ENCODE measurements at regions not wholly inside any gene's neighbourhood (a gene's known extent, or its start where the extent isn't known, plus 50 kb on each side); places are given as distances from the start of the nearest gene placed in this dataset.

- Histone ChIP-seq H3K9me2 (ENCODE audit: insufficient read depth) (no peaks in the 10 kb centered on the region), H3K4me1 (ENCODE audit: insufficient read depth) (no peaks in the 10 kb centered on the region), H3K27ac (ENCODE audit: low read depth) (no peak overlapping the region), H3K4me3 (no peak overlapping the region), H3F3A (replicated peaks; ENCODE audit: low read depth) (0 out of 2 replicates have a peak, but pooled peaks cover 4% of the 10 kb centered on the region), H2AFZ (no peak overlapping the region), H3K4me2 (no peak overlapping the region), H3K36me3 (ENCODE audit: insufficient read depth) (peaks cover 4% of the 10 kb centered on the region; the same call in 1 of the 2 replicates), H4K20me1 (replicated peaks; ENCODE audit: insufficient read depth) (no peaks in the 10 kb centered on the region), H3K79me2 (replicated peaks; ENCODE audit: insufficient read depth) (no peaks in the 10 kb centered on the region), H3K27me3 (ENCODE audit: insufficient read depth) (no peaks in the 10 kb centered on the region)
- DNase-seq (ENCODE audit: low spot score) (no peak), ATAC-seq (no peak)
- Mint-ChIP-seq H3K27ac (no peak overlapping the region), H3K4me1 (peaks cover 15% of the 10 kb centered on the region), H3K27me3 (ENCODE audit: insufficient read depth, low read depth, poor library complexity) (peaks cover 7% of the 10 kb centered on the region), H3K9me3 (peaks cover 19% of the 10 kb centered on the region; the same call in 2 of the 3 replicates), H3K36me3 (ENCODE audit: low read depth) (no peaks in the 10 kb centered on the region; the same call in 2 of the 3 replicates), H3K4me3 (no peak overlapping the region)
- no peak for TF ChIP-seq EZH2 (IDR thresholded peaks at IDR 0.05; ENCODE audit: low read depth, unreplicated experiment)
- no peak for TF ChIP-seq ZNF114 (CRISPR knock-in tag; IDR thresholded peaks at IDR 0.05)
- TF ChIP-seq REST (IDR thresholded peaks at IDR 0.05; ENCODE audit: unreplicated experiment): no peak
- no peak for TF ChIP-seq JUNB (IDR thresholded peaks at IDR 0.05; ENCODE audit: unreplicated experiment)
- TF ChIP-seq ETS1 (IDR thresholded peaks at IDR 0.05): no peak
- no peak for TF ChIP-seq POLR2AphosphoS5 (IDR thresholded peaks at IDR 0.05; ENCODE audit: low read depth)
- TF ChIP-seq ZNF331 (CRISPR knock-in tag; IDR thresholded peaks at IDR 0.05; ENCODE audit: low read depth): no peak
- no peak for TF ChIP-seq CREB1 (CRISPR knock-in tag; IDR thresholded peaks at IDR 0.05; ENCODE audit: low read depth)
- no peak for TF ChIP-seq EZH2phosphoT487 (IDR thresholded peaks at IDR 0.05; ENCODE audit: unreplicated experiment)
- TF ChIP-seq ZNF462 (CRISPR knock-in tag; IDR thresholded peaks at IDR 0.05): no peak
- TF ChIP-seq CTCF (conservative IDR thresholded peaks at IDR 0.05; ENCODE audit: low read depth in 2 of 2): no peak
- no peak for TF ChIP-seq NANOG (IDR thresholded peaks at IDR 0.05; ENCODE audit: borderline replicate concordance)
- no peak for TF ChIP-seq STAT1 (IDR thresholded peaks at IDR 0.05; ENCODE audit: unreplicated experiment)
Measured at GRCh38 chr22:47810505-47811500, 1048.4 kb downstream of the TBC1D22A start.

All from GM23338 (cell line).